HK-2 (cell line): ENCODE measurements at regions not wholly inside any gene's neighbourhood (a gene's known extent, or its start where the extent isn't known, plus 50 kb on each side); places are given as distances from the start of the nearest gene placed in this dataset.
"Not testable (repeated sequence)": the region's sequence is repeated elsewhere in the genome, so short reads cannot be mapped to it uniquely, and the experiment has no call there.

Source experiments
- DNase-seq: peaks from one replicate; pipeline ENCODE4 v3.0.0-alpha.2; 2018; ENCODE audit not compliant: unreplicated experiment

- no peak for DNase-seq
Measured at GRCh38 chr10:114708084-114708483, 50.0 kb upstream of the ABLIM1 start.

GRCh38 chr10:114708717-114709335 is 50.8 kb upstream of the ABLIM1 start:
- no peak for DNase-seq

- no peak for DNase-seq
Measured at GRCh38 chr10:114709984-114710383, 51.9 kb upstream of the ABLIM1 start.

- no peak for DNase-seq
Measured at GRCh38 chr10:114711176-114711868, 53.2 kb upstream of the ABLIM1 start.

- no peak for DNase-seq
Measured at GRCh38 chr10:114711869-114712250, 53.8 kb upstream of the ABLIM1 start.

- DNase-seq, result no peak
Measured at GRCh38 chr10:114713525-114714090, 55.5 kb upstream of the ABLIM1 start.

GRCh38 chr10:114714281-114714741 is 56.2 kb upstream of the ABLIM1 start:
- peak; percentile 33 for DNase-seq

- DNase-seq, result no peak
Measured at GRCh38 chr10:114715171-114715670, 57.1 kb upstream of the ABLIM1 start.

GRCh38 chr10:114716811-114717404 is 58.8 kb upstream of the ABLIM1 start:
- no peak for DNase-seq

GRCh38 chr10:114717881-114718280 is 59.8 kb upstream of the ABLIM1 start:
- DNase-seq, result not testable (repeated sequence)

GRCh38 chr10:114718374-114718773 is 60.3 kb upstream of the ABLIM1 start:
- DNase-seq, result no peak

- no peak for DNase-seq
Measured at GRCh38 chr10:114719311-114719710, 61.2 kb upstream of the ABLIM1 start.

- DNase-seq, result not testable (repeated sequence)
Measured at GRCh38 chr10:114720023-114720422, 61.9 kb upstream of the ABLIM1 start.

- no peak for DNase-seq
Measured at GRCh38 chr10:114720685-114721278, 62.7 kb upstream of the ABLIM1 start.

- DNase-seq, result not testable (repeated sequence)
Measured at GRCh38 chr10:114722136-114722535, 64.1 kb upstream of the ABLIM1 start.

- DNase-seq, result no peak
Measured at GRCh38 chr10:114723361-114723760, 65.3 kb upstream of the ABLIM1 start.

GRCh38 chr10:114723991-114724715 is 66.1 kb upstream of the ABLIM1 start:
- DNase-seq, result no peak

GRCh38 chr10:114724716-114725106 is 66.6 kb upstream of the ABLIM1 start:
- no peak for DNase-seq

GRCh38 chr10:114726820-114727271 is 68.8 kb upstream of the ABLIM1 start:
- no peak for DNase-seq

- DNase-seq, result no peak
Measured at GRCh38 chr10:114728325-114728724, 70.2 kb upstream of the ABLIM1 start.

GRCh38 chr10:114729103-114729659 is 71.1 kb upstream of the ABLIM1 start:
- no peak for DNase-seq
